ENCODE measurements at regions not wholly inside any gene's neighbourhood (a gene's known extent, or its start where the extent isn't known, plus 50 kb on each side); places are given as distances from the start of the nearest gene placed in this dataset.

GRCh38 chr9:13688990-13689600 is 409.6 kb upstream of the MPDZ start:
- H3K9ac ChIP-seq (ENCODE audit: low read depth in 1 of 2, low read length in 2 of 2) = no peak overlapping the region
- no peak overlapping the region for H3K27ac ChIP-seq (ENCODE audit: low read depth, low read length)
- H3K9me3 ChIP-seq (ENCODE audit: control insufficient read depth in 1 of 2, low read length in 2 of 2) = no peaks in the 10 kb centered on the region
- H3K4me3 ChIP-seq (ENCODE audit: low read depth in 1 of 2, low read length in 2 of 2) = no peak overlapping the region
- H3K4me1 ChIP-seq (ENCODE audit: control insufficient read depth in 1 of 2, insufficient read depth in 2 of 2, low read length in 2 of 2) = no peaks in the 10 kb centered on the region
- H3K36me3 ChIP-seq (ENCODE audit: control insufficient read depth in 1 of 2, insufficient read depth in 2 of 2, low read length in 2 of 2) = no peaks in the 10 kb centered on the region
- H3K27me3 ChIP-seq (ENCODE audit: control insufficient read depth in 1 of 2, insufficient read depth in 2 of 2, low read length in 2 of 2) = no peaks in the 10 kb centered on the region

DNA sequence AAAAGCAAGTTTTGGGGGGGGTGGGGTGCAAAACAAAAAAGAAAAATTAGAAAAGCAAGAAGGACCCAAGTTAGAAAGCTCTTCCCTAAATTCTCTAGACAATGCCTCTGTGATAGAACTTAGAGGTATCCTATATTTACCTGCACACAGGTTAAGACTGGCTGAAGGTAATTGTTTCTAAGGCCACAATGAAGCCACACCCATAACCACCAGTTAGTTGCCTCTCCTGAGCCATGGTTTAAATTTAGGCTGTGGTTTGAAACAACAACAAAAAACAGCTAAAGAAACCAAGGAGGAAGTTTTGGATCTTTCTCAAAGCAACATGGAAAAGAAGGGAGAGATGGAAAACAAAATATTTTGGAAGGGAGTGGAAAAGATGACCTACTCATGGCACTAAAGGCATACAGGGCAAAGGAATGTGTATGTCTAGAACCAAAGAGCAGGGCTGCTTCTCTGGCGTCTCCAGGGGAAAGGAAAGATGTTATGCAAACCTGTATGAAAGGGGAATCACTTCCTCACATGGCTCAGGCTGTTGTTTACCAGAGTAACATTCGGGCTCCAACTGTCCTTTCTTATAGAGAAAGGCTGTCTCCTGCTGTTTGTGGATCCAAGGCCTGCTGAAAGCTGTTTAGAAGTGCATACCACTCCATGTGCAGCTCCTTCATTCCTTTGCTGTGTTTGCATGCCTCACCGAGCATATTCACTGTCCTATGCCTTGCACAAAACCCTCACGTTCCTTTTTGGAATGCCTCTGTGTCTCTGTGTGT is 408.9 kb upstream of the MPDZ start:
- H3K36me3 ChIP-seq (ENCODE audit: control insufficient read depth in 1 of 2, insufficient read depth in 2 of 2, low read length in 2 of 2) = no peaks in the 10 kb centered on the region
- no peaks in the 10 kb centered on the region for H3K9me3 ChIP-seq (ENCODE audit: control insufficient read depth in 1 of 2, low read length in 2 of 2)
- H3K4me3 ChIP-seq (ENCODE audit: low read depth in 1 of 2, low read length in 2 of 2) = no peak overlapping the region
- H3K27me3 ChIP-seq (ENCODE audit: control insufficient read depth in 1 of 2, insufficient read depth in 2 of 2, low read length in 2 of 2) = no peaks in the 10 kb centered on the region
- no peaks in the 10 kb centered on the region for H3K4me1 ChIP-seq (ENCODE audit: control insufficient read depth in 1 of 2, insufficient read depth in 2 of 2, low read length in 2 of 2)
- no peak overlapping the region for H3K27ac ChIP-seq (ENCODE audit: low read depth, low read length)
- no peak overlapping the region for H3K9ac ChIP-seq (ENCODE audit: low read depth in 1 of 2, low read length in 2 of 2)

DNA sequence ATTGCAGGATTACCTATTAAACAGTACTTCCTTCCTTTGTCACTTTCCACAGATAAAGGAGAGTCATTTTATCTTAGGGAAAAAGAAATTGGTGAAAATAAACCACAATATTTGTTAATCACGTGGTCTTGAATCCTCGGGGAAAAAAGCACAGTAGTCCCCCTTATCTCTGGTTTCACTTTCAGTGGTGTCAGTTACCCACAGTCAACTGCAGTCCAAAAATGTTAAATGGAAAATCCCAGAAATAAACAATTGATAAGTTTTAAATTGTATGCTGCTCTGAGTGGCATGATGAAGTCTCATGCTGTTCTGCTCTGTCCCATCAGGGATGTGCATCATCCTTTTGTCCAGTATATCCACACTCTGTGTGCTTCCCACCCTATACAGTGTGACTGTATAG is 405.2 kb upstream of the MPDZ start:
- Histone ChIP-seq H3K27ac (ENCODE audit: low read depth, low read length) (no peak overlapping the region), H3K36me3 (ENCODE audit: control insufficient read depth in 1 of 2, insufficient read depth in 2 of 2, low read length in 2 of 2) (no peaks in the 10 kb centered on the region), H3K27me3 (ENCODE audit: control insufficient read depth in 1 of 2, insufficient read depth in 2 of 2, low read length in 2 of 2) (no peaks in the 10 kb centered on the region), H3K9me3 (ENCODE audit: control insufficient read depth in 1 of 2, low read length in 2 of 2) (no peaks in the 10 kb centered on the region), H3K4me1 (ENCODE audit: control insufficient read depth in 1 of 2, insufficient read depth in 2 of 2, low read length in 2 of 2) (no peaks in the 10 kb centered on the region), H3K4me3 (ENCODE audit: low read depth in 1 of 2, low read length in 2 of 2) (no peak overlapping the region), H3K9ac (ENCODE audit: low read depth in 1 of 2, low read length in 2 of 2) (no peak overlapping the region)

- H3K9ac ChIP-seq (ENCODE audit: low read depth in 1 of 2, low read length in 2 of 2) = no peak overlapping the region
- H3K4me3 ChIP-seq (ENCODE audit: low read depth in 1 of 2, low read length in 2 of 2) = no peak overlapping the region
- no peak overlapping the region for H3K27ac ChIP-seq (ENCODE audit: low read depth, low read length)
- H3K9me3 ChIP-seq (ENCODE audit: control insufficient read depth in 1 of 2, low read length in 2 of 2) = no peaks in the 10 kb centered on the region
- no peaks in the 10 kb centered on the region for H3K36me3 ChIP-seq (ENCODE audit: control insufficient read depth in 1 of 2, insufficient read depth in 2 of 2, low read length in 2 of 2)
- no peaks in the 10 kb centered on the region for H3K4me1 ChIP-seq (ENCODE audit: control insufficient read depth in 1 of 2, insufficient read depth in 2 of 2, low read length in 2 of 2)
- no peaks in the 10 kb centered on the region for H3K27me3 ChIP-seq (ENCODE audit: control insufficient read depth in 1 of 2, insufficient read depth in 2 of 2, low read length in 2 of 2)
Observed at GRCh38 chr9:13677801-13678200, 398.3 kb upstream of the MPDZ start.

- H3K27ac ChIP-seq (ENCODE audit: low read depth, low read length) = no peak overlapping the region
- H3K9me3 ChIP-seq (ENCODE audit: control insufficient read depth in 1 of 2, low read length in 2 of 2) = no peaks in the 10 kb centered on the region
- H3K27me3 ChIP-seq (ENCODE audit: control insufficient read depth in 1 of 2, insufficient read depth in 2 of 2, low read length in 2 of 2) = no peaks in the 10 kb centered on the region
- no peaks in the 10 kb centered on the region for H3K36me3 ChIP-seq (ENCODE audit: control insufficient read depth in 1 of 2, insufficient read depth in 2 of 2, low read length in 2 of 2)
- H3K9ac ChIP-seq (ENCODE audit: low read depth in 1 of 2, low read length in 2 of 2) = no peak overlapping the region
- H3K4me1 ChIP-seq (ENCODE audit: control insufficient read depth in 1 of 2, insufficient read depth in 2 of 2, low read length in 2 of 2) = no peaks in the 10 kb centered on the region
- H3K4me3 ChIP-seq (ENCODE audit: low read depth in 1 of 2, low read length in 2 of 2) = no peak overlapping the region
Observed at GRCh38 chr9:13675638-13676000, 396.1 kb upstream of the MPDZ start.

GRCh38 chr9:13674926-13675637 is 395.6 kb upstream of the MPDZ start:
- Histone ChIP-seq H3K9me3 (ENCODE audit: control insufficient read depth in 1 of 2, low read length in 2 of 2) (no peaks in the 10 kb centered on the region), H3K27me3 (ENCODE audit: control insufficient read depth in 1 of 2, insufficient read depth in 2 of 2, low read length in 2 of 2) (no peaks in the 10 kb centered on the region), H3K4me1 (ENCODE audit: control insufficient read depth in 1 of 2, insufficient read depth in 2 of 2, low read length in 2 of 2) (no peaks in the 10 kb centered on the region), H3K9ac (ENCODE audit: low read depth in 1 of 2, low read length in 2 of 2) (no peak overlapping the region), H3K27ac (ENCODE audit: low read depth, low read length) (no peak overlapping the region), H3K4me3 (ENCODE audit: low read depth in 1 of 2, low read length in 2 of 2) (no peak overlapping the region), H3K36me3 (ENCODE audit: control insufficient read depth in 1 of 2, insufficient read depth in 2 of 2, low read length in 2 of 2) (no peaks in the 10 kb centered on the region)

- Histone ChIP-seq H3K9ac (ENCODE audit: low read depth in 1 of 2, low read length in 2 of 2) (no peak overlapping the region), H3K9me3 (ENCODE audit: control insufficient read depth in 1 of 2, low read length in 2 of 2) (no peaks in the 10 kb centered on the region), H3K4me3 (ENCODE audit: low read depth in 1 of 2, low read length in 2 of 2) (no peak overlapping the region), H3K36me3 (ENCODE audit: control insufficient read depth in 1 of 2, insufficient read depth in 2 of 2, low read length in 2 of 2) (no peaks in the 10 kb centered on the region), H3K27ac (ENCODE audit: low read depth, low read length) (no peak overlapping the region), H3K27me3 (ENCODE audit: control insufficient read depth in 1 of 2, insufficient read depth in 2 of 2, low read length in 2 of 2) (no peaks in the 10 kb centered on the region), H3K4me1 (ENCODE audit: control insufficient read depth in 1 of 2, insufficient read depth in 2 of 2, low read length in 2 of 2) (no peaks in the 10 kb centered on the region)
Observed at GRCh38 chr9:13673348-13673747, 393.9 kb upstream of the MPDZ start.

- Histone ChIP-seq H3K4me3 (ENCODE audit: low read depth in 1 of 2, low read length in 2 of 2) (no peak overlapping the region), H3K36me3 (ENCODE audit: control insufficient read depth in 1 of 2, insufficient read depth in 2 of 2, low read length in 2 of 2) (no peaks in the 10 kb centered on the region), H3K9me3 (ENCODE audit: control insufficient read depth in 1 of 2, low read length in 2 of 2) (no peaks in the 10 kb centered on the region), H3K27ac (ENCODE audit: low read depth, low read length) (no peak overlapping the region), H3K4me1 (ENCODE audit: control insufficient read depth in 1 of 2, insufficient read depth in 2 of 2, low read length in 2 of 2) (no peaks in the 10 kb centered on the region), H3K9ac (ENCODE audit: low read depth in 1 of 2, low read length in 2 of 2) (no peak overlapping the region), H3K27me3 (ENCODE audit: control insufficient read depth in 1 of 2, insufficient read depth in 2 of 2, low read length in 2 of 2) (no peaks in the 10 kb centered on the region)
Observed at GRCh38 chr9:13665418-13666066, 386.1 kb upstream of the MPDZ start.

GRCh38 chr9:13661014-13661413 is 381.5 kb upstream of the MPDZ start:
- no peak overlapping the region for H3K27ac ChIP-seq (ENCODE audit: low read depth, low read length)

More at GRCh38 chr9:13661014-13661413, 381.5 kb upstream of the MPDZ start:
- H3K9ac ChIP-seq (ENCODE audit: low read depth in 1 of 2, low read length in 2 of 2) = no peak overlapping the region
- peak overlapping the region; percentile 17 to 50 for H3K4me3 ChIP-seq (ENCODE audit: low read depth in 1 of 2, low read length in 2 of 2)
- no peaks in the 10 kb centered on the region for H3K27me3 ChIP-seq (ENCODE audit: control insufficient read depth in 1 of 2, insufficient read depth in 2 of 2, low read length in 2 of 2)
- H3K9me3 ChIP-seq (ENCODE audit: control insufficient read depth in 1 of 2, low read length in 2 of 2) = no peaks in the 10 kb centered on the region
- no peaks in the 10 kb centered on the region for H3K36me3 ChIP-seq (ENCODE audit: control insufficient read depth in 1 of 2, insufficient read depth in 2 of 2, low read length in 2 of 2)
- no peaks in the 10 kb centered on the region for H3K4me1 ChIP-seq (ENCODE audit: control insufficient read depth in 1 of 2, insufficient read depth in 2 of 2, low read length in 2 of 2)

Measured in duodenal mucosa (tissue), 2 donors.